DMS79 treated with DMSO at 0.1 percent for 48 hours (cell line): ENCODE measurements at regions not wholly inside any gene's neighbourhood (a gene's known extent, or its start where the extent isn't known, plus 50 kb on each side); places are given as distances from the start of the nearest gene placed in this dataset.
"Not testable (repeated sequence)": the region's sequence is repeated elsewhere in the genome, so short reads cannot be mapped to it uniquely, and the experiment has no call there.

ENCODE experiments used
- DNase-seq: peaks from one replicate; lab custom pipeline; 2025; lab: John Stamatoyannopoulos, UW

GRCh38 chr6:165793287-165793825 is 130.3 kb upstream of the PDE10A start:
- DNase-seq = no peak

GRCh38 chr6:165791876-165792437 is 128.9 kb upstream of the PDE10A start:
- no peak for DNase-seq

- no peak for DNase-seq
Measured at GRCh38 chr6:165791306-165791705, 128.3 kb upstream of the PDE10A start.

GRCh38 chr6:165782812-165783211 is 119.8 kb upstream of the PDE10A start:
- DNase-seq = no peak

GRCh38 chr6:165782134-165782533 is 119.1 kb upstream of the PDE10A start:
- DNase-seq = no peak

- no peak for DNase-seq
Measured at GRCh38 chr6:165777680-165778079, 114.6 kb upstream of the PDE10A start.

- no peak for DNase-seq
Measured at GRCh38 chr6:165776691-165777090, 113.7 kb upstream of the PDE10A start.

- DNase-seq = no peak
Measured at GRCh38 chr6:165775721-165776120, 112.7 kb upstream of the PDE10A start.

GRCh38 chr6:165774903-165775601 is 112.0 kb upstream of the PDE10A start:
- no peak for DNase-seq

- DNase-seq = no peak
Measured at GRCh38 chr6:165770397-165771082, 107.5 kb upstream of the PDE10A start.

GRCh38 chr6:165769884-165770283 is 106.8 kb upstream of the PDE10A start:
- no peak for DNase-seq

GRCh38 chr6:165769401-165769800 is 106.4 kb upstream of the PDE10A start:
- DNase-seq = no peak

GRCh38 chr6:165768961-165769360 is 105.9 kb upstream of the PDE10A start:
- DNase-seq = no peak

- no peak for DNase-seq
Measured at GRCh38 chr6:165767228-165767627, 104.2 kb upstream of the PDE10A start.

GRCh38 chr6:165766457-165766856 is 103.4 kb upstream of the PDE10A start:
- no peak for DNase-seq

GRCh38 chr6:165766026-165766425 is 103.0 kb upstream of the PDE10A start:
- no peak for DNase-seq

- DNase-seq = not testable (repeated sequence)
Measured at GRCh38 chr6:165765256-165765655, 102.2 kb upstream of the PDE10A start.

GRCh38 chr6:165762876-165763275 is 99.8 kb upstream of the PDE10A start:
- no peak for DNase-seq

GRCh38 chr6:165762125-165762524 is 99.1 kb upstream of the PDE10A start:
- DNase-seq = no peak

GRCh38 chr6:165760803-165761185 is 97.8 kb upstream of the PDE10A start:
- no peak for DNase-seq

GRCh38 chr6:165760126-165760802 is 97.2 kb upstream of the PDE10A start:
- DNase-seq = no peak

GRCh38 chr6:165758441-165758840 is 95.4 kb upstream of the PDE10A start:
- DNase-seq = no peak

GRCh38 chr6:165755583-165755982 is 92.5 kb upstream of the PDE10A start:
- no peak for DNase-seq
